Pancreas (tissue), 10 donors: ENCODE measurements at regions not wholly inside any gene's neighbourhood (a gene's known extent, or its start where the extent isn't known, plus 50 kb on each side); places are given as distances from the start of the nearest gene placed in this dataset.

Experiments
- ATAC-seq, 4 donors: fragments of 200-7000 bp; cut with Tn5 transposase; one replicate each; pipeline versions ENCODE4 v1.8.0 to v1.9.1; 2020; ENCODE audit warnings: mild to moderate bottlenecking in 4 of 4, moderate library complexity in 4 of 4
- DNase-seq, 6 donors: peaks; one replicate each; pipeline ENCODE4 v3.0.0-alpha.2; 2020
- FAIRE-seq: peaks from 2 replicates; lab custom pipeline; 2012; peaks lifted over from hg19 to GRCh38; lab: Jason Lieb, UNC
- H3K27ac ChIP-seq, 4 donors: fragments of 200-600 bp; sonication (generic); 1 replicate in 3 of 4; 2 replicates in 1 of 4; pipeline versions ENCODE4 v1.5.0 to v1.8.0; 2020
- H3K27me3 ChIP-seq, 4 donors: fragments of 200-600 bp; one replicate each; pipeline ENCODE4 v1.8.0; 2021
- H3K36me3 ChIP-seq, 3 donors: fragments of 200-600 bp; sonication (generic) in 1 of 3; one replicate each; pipeline versions ENCODE4 v1.5.0 to v1.8.0; 2020 to 2021
- H3K4me1 ChIP-seq, 3 donors: fragments of 200-600 bp; one replicate each; pipeline ENCODE4 v1.8.0; 2021
- H3K4me3 ChIP-seq, 4 donors: fragments of 200-600 bp; sonication (generic) in 2 of 4; one replicate each; pipeline versions ENCODE4 v1.5.0 to v1.8.0; 2020 to 2021
- H3K9me3 ChIP-seq, 4 donors: fragments of 200-600 bp; one replicate each; pipeline ENCODE4 v1.8.0; 2021
- CTCF ChIP-seq, 4 donors: fragments of 200-600 bp; sonication (generic) in 3 of 4; IDR thresholded peaks; one replicate each; pipeline versions ENCODE4 v1.5.0 to v1.8.0; 2021; ENCODE audit warnings: antibody characterized with exemption in 4 of 4
- WGBS, 2 donors: extraction: QIAGEN DNeasy Blood & Tissue Kit; methylation state at CpG; one replicate each; pipeline ENCODE4 v1.1.7; 2013; 5-methylcytosine and 5-hydroxymethylcytosine counted together
- intact Hi-C, 3 donors: fragments of 100-400 bp; cut with DNase I; formaldehyde crosslinking; loops; one replicate each; pipeline versions ENCODE4 v1.11.1 to v1.14.2; 2022
- donor health status: healthy with polysubstance abuse.
- donor health status: DM: no; HTN: no; CAD: no; lungs with moderate emphysema.
- donor health status: DM: no; HTN: no; CAD: no.
- donor health status: control.
- donor health status: control.
- donor health status: Bipolar disorder and iron deficiency.
- donor health status: DM: yes; HTN: yes; CAD: no.
- donor health status: DM: no; HTN: no; CAD: no.
- donor health status: DM: no; HTN: no; CAD: no.
- donor health status: DM: yes; HTN: yes; CAD: no.

DNA sequence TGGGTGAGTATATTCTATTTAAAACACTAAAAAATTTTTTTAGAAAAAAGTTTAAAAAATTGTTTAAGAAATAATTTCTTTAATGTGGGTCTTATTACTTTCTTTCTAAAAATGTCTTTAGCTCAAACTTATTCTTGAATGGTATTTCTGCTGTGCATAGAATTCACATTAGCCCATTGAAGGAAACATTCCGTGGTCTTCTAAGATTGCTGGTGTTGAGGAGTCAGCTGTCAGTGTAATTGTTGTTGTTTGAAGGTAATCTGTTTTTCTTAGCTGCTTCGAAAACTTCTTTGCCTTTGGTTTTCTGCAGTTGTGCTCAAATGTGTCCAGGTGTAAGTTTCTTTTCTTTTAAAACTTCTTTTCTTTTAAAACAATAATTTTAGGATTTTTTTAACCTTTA, 85.4 kb upstream of the KLF12 start:
- FAIRE-seq (no peak), DNase-seq (no peak), ATAC-seq (no peak)
- Histone ChIP-seq H3K4me1 (no peaks in the 10 kb centered on the region), H3K9me3 (no peaks in the 10 kb centered on the region), H3K27me3 (peaks cover 0 to 3% (median 0%) of the 10 kb centered on the region in 4 donors), H3K27ac (no peak overlapping the region), H3K36me3 (no peaks in the 10 kb centered on the region), H3K4me3 (no peak overlapping the region)
- WGBS, 2 donors = 50 to 77% methylated on average over 2 of the region's 2 CpGs
- TF ChIP-seq CTCF (IDR thresholded peaks at IDR 0.05) = no peak
- intact Hi-C loops = no loop called here

DNA sequence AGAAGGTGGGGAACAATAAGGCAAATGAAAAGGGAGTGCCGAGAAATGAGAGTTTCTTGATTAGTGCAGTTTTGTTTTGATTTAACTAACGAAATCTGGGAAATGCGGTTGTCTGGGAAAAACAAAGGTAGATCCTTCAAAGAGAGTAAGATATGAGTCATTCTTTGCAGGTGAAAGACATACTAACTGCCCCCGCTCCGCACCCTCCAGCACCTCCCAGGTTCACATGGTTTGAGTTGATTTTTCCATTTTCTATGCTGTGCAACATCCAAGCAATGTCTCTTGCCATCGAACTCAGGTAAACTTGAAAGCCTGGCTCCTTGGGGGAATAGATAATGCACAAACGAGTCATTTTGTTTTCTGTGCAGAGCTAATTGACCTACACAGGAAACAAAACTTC, 84.1 kb upstream of the KLF12 start:
- H3K27ac ChIP-seq = no peak overlapping the region
- WGBS, 2 donors = 66 to 80% methylated on average over 7 of the region's 7 CpGs
- H3K36me3 ChIP-seq = no peaks in the 10 kb centered on the region
- ATAC-seq (no peak), DNase-seq (no peak), FAIRE-seq (no peak)
- H3K27me3 ChIP-seq = no peaks in the 10 kb centered on the region
- no peak for TF ChIP-seq CTCF (IDR thresholded peaks at IDR 0.05)
- intact Hi-C loops = no loop called here
- H3K9me3 ChIP-seq = no peaks in the 10 kb centered on the region
- H3K4me1 ChIP-seq = no peaks in the 10 kb centered on the region
- no peak overlapping the region for H3K4me3 ChIP-seq

DNA sequence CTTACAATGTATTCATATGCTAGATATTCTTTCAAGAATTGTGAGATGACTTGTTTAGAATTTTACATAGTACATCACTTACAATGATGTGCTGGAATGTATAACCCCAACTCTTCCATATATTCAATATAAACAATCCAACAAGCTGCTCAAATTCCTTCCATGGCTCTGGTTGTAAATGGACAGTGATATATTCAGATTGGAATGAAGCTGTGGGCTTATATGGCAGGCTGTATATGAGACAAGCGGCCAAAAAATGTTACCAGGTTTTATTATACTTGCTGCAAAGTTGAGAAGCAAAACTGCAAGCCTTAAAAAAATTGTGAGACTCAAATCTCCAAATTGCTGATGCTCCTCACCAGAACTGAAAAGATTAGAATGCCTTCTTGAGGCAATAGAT, 83.6 kb upstream of the KLF12 start:
- FAIRE-seq (no peak), ATAC-seq (no peak), DNase-seq (no peak)
- Histone ChIP-seq H3K4me3 (no peak overlapping the region), H3K9me3 (no peaks in the 10 kb centered on the region), H3K36me3 (no peaks in the 10 kb centered on the region), H3K27ac (no peak overlapping the region), H3K4me1 (no peaks in the 10 kb centered on the region), H3K27me3 (no peaks in the 10 kb centered on the region)
- intact Hi-C loops = no loop called here
- 56 to 77% methylated on average over 1 of the region's 1 CpG for WGBS, 2 donors
- no peak for TF ChIP-seq CTCF (IDR thresholded peaks at IDR 0.05)

- intact Hi-C loops = no loop called here
- FAIRE-seq (no peak), ATAC-seq (no peak), DNase-seq (no peak)
- H3K4me3 ChIP-seq = no peak overlapping the region
- no peaks in the 10 kb centered on the region for H3K36me3 ChIP-seq
- 59 to 65% methylated on average over 2 of the region's 2 CpGs for WGBS, 2 donors
- no peak for TF ChIP-seq CTCF (IDR thresholded peaks at IDR 0.05)
- H3K27ac ChIP-seq = no peak overlapping the region
- no peaks in the 10 kb centered on the region for H3K9me3 ChIP-seq
- no peaks in the 10 kb centered on the region for H3K27me3 ChIP-seq
- H3K4me1 ChIP-seq = no peaks in the 10 kb centered on the region
These were observed 81.2 kb upstream of the KLF12 start for GRCh38 chr13:74215420-74215819.

DNA sequence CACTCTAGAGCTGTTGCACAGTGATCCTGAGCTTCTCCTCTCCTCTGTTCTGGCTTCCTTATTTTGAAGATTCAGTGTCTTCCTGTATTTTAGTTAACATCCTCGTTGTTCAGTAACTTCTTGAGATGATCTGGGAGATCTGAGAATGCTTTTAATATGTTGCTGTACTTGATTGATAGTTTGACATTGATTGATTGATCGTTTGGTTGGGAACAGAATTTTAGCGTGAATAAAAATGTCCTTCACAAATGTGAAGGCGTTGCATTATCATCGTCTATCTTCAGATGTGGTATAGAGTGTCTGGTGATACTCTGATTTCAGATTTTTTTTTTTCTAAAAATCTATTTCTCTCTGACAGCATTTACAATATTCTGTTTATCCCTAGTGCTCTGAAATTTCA, 80.1 kb upstream of the KLF12 start:
- intact Hi-C loops = no loop called here
- 43 to 62% methylated on average over 5 of the region's 5 CpGs for WGBS, 2 donors
- no peak for TF ChIP-seq CTCF (IDR thresholded peaks at IDR 0.05)
- no peaks in the 10 kb centered on the region for H3K9me3 ChIP-seq
- no peak overlapping the region for H3K27ac ChIP-seq
- no peaks in the 10 kb centered on the region for H3K4me1 ChIP-seq
- H3K27me3 ChIP-seq = no peaks in the 10 kb centered on the region
- no peak for FAIRE-seq
- H3K36me3 ChIP-seq = no peaks in the 10 kb centered on the region
- ATAC-seq = no peak
- no peak overlapping the region for H3K4me3 ChIP-seq
- no peak for DNase-seq
